Heart right ventricle (tissue), 16 donors: ENCODE measurements at regions not wholly inside any gene's neighbourhood (a gene's known extent, or its start where the extent isn't known, plus 50 kb on each side); places are given as distances from the start of the nearest gene placed in this dataset.

Experiments
- ATAC-seq, 8 donors: fragments of 200-7000 bp; cut with Tn5 transposase; one replicate each; pipeline ENCODE4 v1.9.1; 2020; ENCODE audit warnings: mild to moderate bottlenecking in 8 of 8, moderate library complexity in 8 of 8, moderate number of reproducible peaks in 1 of 8
- DNase-seq, 2 donors: peaks; one replicate each; pipeline ENCODE4 v3.0.0-alpha.2; 2020
- H3K27ac ChIP-seq, 10 donors: fragments of 200-600 bp; sonication (generic) in 2 of 10; one replicate each; pipeline versions ENCODE4 v1.5.0 to v1.8.0; 2020 to 2022; ENCODE audit warnings: mild to moderate bottlenecking in 3 of 10
- H3K27me3 ChIP-seq, 7 donors: fragments of 200-600 bp; one replicate each; pipeline ENCODE4 v1.8.0; 2021 to 2022; ENCODE audit warnings: mild to moderate bottlenecking in 2 of 7
- H3K36me3 ChIP-seq, 9 donors: fragments of 200-600 bp; sonication (generic) in 1 of 9; one replicate each; pipeline versions ENCODE4 v1.5.0 to v1.8.0; 2020 to 2022; ENCODE audit warnings: mild to moderate bottlenecking in 2 of 9
- H3K4me1 ChIP-seq, 9 donors: fragments of 200-600 bp; sonication (generic) in 1 of 9; one replicate each; pipeline versions ENCODE4 v1.5.0 to v1.8.0; 2020 to 2022; ENCODE audit warnings: mild to moderate bottlenecking in 4 of 9
- H3K4me3 ChIP-seq, 10 donors: fragments of 200-600 bp; sonication (generic) in 2 of 10; one replicate each; pipeline versions ENCODE4 v1.5.0 to v1.8.0; 2020 to 2022; ENCODE audit warnings: mild to moderate bottlenecking in 7 of 10, moderate library complexity in 2 of 10
- H3K9me3 ChIP-seq, 11 donors: fragments of 200-600 bp in 10 of 11; sonication (generic) in 2 of 11; one replicate each; pipeline versions ENCODE4 v1.5.0 to v1.8.0; 2013 to 2022; ENCODE audit warnings: mild to moderate bottlenecking in 2 of 11, control low read depth in 1 of 11, moderate library complexity in 1 of 11
- WGBS, 2 donors: extraction: QIAGEN DNeasy Blood & Tissue Kit; methylation state at CpG; one replicate each; pipeline ENCODE4 v1.1.7; 2013; ENCODE audit warnings: inconsistent platforms in 1 of 2; 5-methylcytosine and 5-hydroxymethylcytosine counted together
- intact Hi-C, 10 donors: fragments of 100-400 bp; cut with DNase I; formaldehyde crosslinking; loops; one replicate each; pipeline versions ENCODE4 v1.11.1 to v1.14.2; 2022
- TF ChIP-seq, protein P1 (sequence below), 9 donors: fragments of 200-600 bp; sonication (generic) in 2 of 9; IDR thresholded peaks; one replicate each; pipeline versions ENCODE4 v1.5.0 to v1.8.0; 2021 to 2022; ENCODE audit warnings: antibody characterized with exemption in 9 of 9, mild to moderate bottlenecking in 5 of 9, moderate library complexity in 1 of 9
- donor health status: Arrhythmogenic right ventricular cardiomyopathy.
- donor health status: ischemic (EF 13 %, LVEDD 7.1; RV severe dilation, severe dysfunction).
- donor health status: healthy with polysubstance abuse.
- donor health status: DM: no; HTN: yes; CAD: no.
- donor health status: DM: no; HTN: no; CAD: no.
- donor health status: ischemic (EF 25% LVEDD 6.9; RV normal size, moderate dysfunction).
- donor health status: ischemic (EF 25% LVEDD 5.7; RV mildly dilated, moderate dysfunction).
- donor health status: healthy.
- donor health status: DM: yes; HTN: yes; CAD: no.
- donor health status: Ischemic cardiomyopathy.
- donor health status: ischemic (EF 35%, LVEDD 5.7; RV mildly dilated, moderate dysfunction).
- donor health status: nonischemic (EF 11% LVEDD 7.7; RV severe dilation, severe dysfunction).
- donor health status: DM: yes; HTN: yes; CAD: no.
- donor health status: PGD.
- donor health status: ischemic (EF 29% LVEDD 5.4; RV normal size, mild dysfunction).
- donor health status: nonischemic (EF 23%, LVEDD 6.1; RV moderate dilation, normal function).

DNA sequence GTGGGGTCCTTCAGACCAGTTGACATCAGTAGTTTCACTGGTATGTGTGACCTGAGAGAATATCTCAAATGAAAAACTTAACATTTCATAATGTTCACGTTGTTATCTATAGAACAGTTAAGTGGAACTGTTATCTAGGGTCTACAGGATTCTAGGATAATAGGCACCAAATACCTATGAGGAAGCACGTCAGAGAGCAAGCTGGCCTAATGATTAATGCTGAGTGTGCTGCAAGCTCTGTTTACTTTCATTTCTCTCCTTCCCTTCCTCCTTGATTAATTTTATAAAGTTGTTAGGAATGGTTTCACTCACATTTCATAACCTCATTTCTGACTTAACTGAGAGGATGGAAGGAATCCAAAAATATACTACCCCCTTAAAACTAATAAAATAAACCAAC lies 362.5 kb upstream of the ZNF717 start:
- WGBS, 2 donors: 41 to 49% methylated on average over 2 of the region's 2 CpGs
- H3K4me3 ChIP-seq: no peak overlapping the region
- ATAC-seq (no peak), DNase-seq (no peak)
- H3K9me3 ChIP-seq: peaks cover 0 to 23% (median 6%) of the 10 kb centered on the region in 11 donors
- no peaks in the 10 kb centered on the region for H3K27me3 ChIP-seq
- no peak overlapping the region for H3K27ac ChIP-seq
- H3K4me1 ChIP-seq: no peaks in the 10 kb centered on the region
- intact Hi-C loops: no loop called here
- H3K36me3 ChIP-seq: no peaks in the 10 kb centered on the region
- TF ChIP-seq, protein P1, sequence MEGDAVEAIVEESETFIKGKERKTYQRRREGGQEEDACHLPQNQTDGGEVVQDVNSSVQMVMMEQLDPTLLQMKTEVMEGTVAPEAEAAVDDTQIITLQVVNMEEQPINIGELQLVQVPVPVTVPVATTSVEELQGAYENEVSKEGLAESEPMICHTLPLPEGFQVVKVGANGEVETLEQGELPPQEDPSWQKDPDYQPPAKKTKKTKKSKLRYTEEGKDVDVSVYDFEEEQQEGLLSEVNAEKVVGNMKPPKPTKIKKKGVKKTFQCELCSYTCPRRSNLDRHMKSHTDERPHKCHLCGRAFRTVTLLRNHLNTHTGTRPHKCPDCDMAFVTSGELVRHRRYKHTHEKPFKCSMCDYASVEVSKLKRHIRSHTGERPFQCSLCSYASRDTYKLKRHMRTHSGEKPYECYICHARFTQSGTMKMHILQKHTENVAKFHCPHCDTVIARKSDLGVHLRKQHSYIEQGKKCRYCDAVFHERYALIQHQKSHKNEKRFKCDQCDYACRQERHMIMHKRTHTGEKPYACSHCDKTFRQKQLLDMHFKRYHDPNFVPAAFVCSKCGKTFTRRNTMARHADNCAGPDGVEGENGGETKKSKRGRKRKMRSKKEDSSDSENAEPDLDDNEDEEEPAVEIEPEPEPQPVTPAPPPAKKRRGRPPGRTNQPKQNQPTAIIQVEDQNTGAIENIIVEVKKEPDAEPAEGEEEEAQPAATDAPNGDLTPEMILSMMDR (IDR thresholded peaks at IDR 0.05): no peak

DNA sequence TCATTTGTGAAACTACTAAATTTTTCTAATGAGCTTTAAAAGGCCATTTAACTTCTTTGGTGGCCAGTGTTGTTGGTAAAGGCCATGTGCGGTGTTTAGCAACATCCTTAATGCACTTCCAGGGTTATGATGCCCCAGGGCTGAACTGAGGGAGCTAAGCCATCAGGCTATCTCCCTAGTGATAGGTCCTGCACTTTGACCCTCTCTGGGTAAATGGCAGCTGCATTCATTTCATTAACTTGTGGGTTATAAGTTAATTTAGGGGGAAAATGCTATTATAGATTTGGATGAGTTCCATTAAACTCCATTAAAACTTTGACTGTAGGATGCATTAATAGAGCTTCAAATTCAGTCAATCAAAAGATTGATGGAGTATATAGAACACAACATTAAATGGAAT lies 366.7 kb upstream of the ZNF717 start:
- no peak for ATAC-seq
- H3K27me3 ChIP-seq: no peaks in the 10 kb centered on the region
- no peak overlapping the region for H3K4me3 ChIP-seq
- peaks cover 0 to 21% (median 6%) of the 10 kb centered on the region in 11 donors for H3K9me3 ChIP-seq
- WGBS, 2 donors: 87 to 88% methylated on average over 1 of the region's 1 CpG
- H3K27ac ChIP-seq: no peak overlapping the region
- intact Hi-C loops: no loop called here
- H3K36me3 ChIP-seq: no peaks in the 10 kb centered on the region
- TF ChIP-seq, protein P1 (IDR thresholded peaks at IDR 0.05): no peak
- no peaks in the 10 kb centered on the region for H3K4me1 ChIP-seq
- DNase-seq: no peak

DNA sequence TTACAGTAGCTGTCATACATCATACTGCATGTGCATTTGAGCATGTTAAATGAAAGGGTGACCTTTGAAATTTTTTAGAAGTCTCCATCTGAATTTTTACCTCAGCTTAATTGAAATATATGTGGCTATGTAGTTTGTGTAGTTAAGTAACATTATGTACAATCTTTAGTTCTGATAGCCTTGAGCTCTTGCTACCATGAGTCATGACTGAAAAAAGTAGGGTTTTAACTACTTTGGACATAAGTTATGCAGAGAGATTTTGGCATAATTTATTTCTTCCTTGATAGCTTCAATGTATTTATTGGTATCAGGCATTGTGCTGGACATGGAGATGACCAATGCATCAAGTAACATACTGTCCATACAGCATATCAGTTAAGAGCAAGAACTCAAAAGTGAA lies 376.5 kb upstream of the ZNF717 start:
- Histone ChIP-seq H3K27ac (no peak overlapping the region), H3K27me3 (no peaks in the 10 kb centered on the region), H3K4me1 (no peaks in the 10 kb centered on the region), H3K4me3 (no peak overlapping the region), H3K36me3 (no peaks in the 10 kb centered on the region), H3K9me3 (no peaks in the 10 kb centered on the region)
- no peak for ATAC-seq
- DNase-seq: no peak
- TF ChIP-seq, protein P1 (IDR thresholded peaks at IDR 0.05): no peak
- intact Hi-C loops: no loop called here

DNA sequence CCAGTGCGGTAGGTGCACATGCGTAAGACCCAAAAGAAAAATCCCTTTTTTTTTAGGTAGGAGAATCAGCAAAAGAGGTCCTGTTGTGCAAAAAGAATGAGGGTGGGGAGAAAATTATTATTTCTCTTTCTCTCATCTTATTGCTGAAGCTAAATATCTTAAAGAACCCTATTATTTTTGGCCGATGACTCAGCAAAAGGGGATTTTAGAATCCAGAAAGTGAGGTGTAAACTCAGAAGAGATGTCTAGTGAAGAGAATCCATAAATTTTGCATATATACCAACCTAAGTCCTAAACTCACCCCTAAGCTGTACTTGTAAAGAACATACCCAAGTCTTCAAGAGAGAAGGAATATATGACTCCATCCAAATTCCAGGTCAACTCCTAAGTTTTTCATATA lies 386.3 kb upstream of the ZNF717 start:
- TF ChIP-seq, protein P1 (IDR thresholded peaks at IDR 0.05): no peak
- H3K27me3 ChIP-seq: no peaks in the 10 kb centered on the region
- ATAC-seq (no peak), DNase-seq (no peak)
- WGBS, 2 donors: 81 to 95% methylated on average over 3 of the region's 3 CpGs
- H3K4me3 ChIP-seq: no peak overlapping the region
- H3K27ac ChIP-seq: no peak overlapping the region
- intact Hi-C loops: no loop called here
- H3K9me3 ChIP-seq: peaks cover 0 to 27% (median 0%) of the 10 kb centered on the region in 11 donors
- no peaks in the 10 kb centered on the region for H3K36me3 ChIP-seq
- H3K4me1 ChIP-seq: no peaks in the 10 kb centered on the region

DNA sequence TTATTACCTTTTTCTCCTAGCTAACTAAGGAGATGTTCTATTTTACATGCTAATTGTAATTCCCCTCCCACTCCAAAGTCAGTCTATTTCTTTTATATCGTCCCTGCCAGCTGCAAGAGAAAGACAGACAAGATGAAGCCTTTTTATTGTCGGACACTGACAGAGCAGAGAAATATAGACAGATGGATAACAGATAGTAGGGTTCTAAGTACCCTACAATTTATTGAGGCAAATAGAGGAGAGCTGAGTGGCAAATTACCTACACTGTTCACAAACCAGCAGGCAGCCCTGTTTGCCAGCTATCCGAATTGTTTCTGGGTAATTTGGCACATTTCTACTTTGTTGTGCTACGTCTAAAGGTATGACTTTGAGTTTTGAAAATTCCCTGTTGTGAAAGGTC lies 392.3 kb upstream of the ZNF717 start:
- 70 to 76% methylated on average over 4 of the region's 4 CpGs for WGBS, 2 donors
- peaks cover 0 to 24% (median 0%) of the 10 kb centered on the region in 11 donors for H3K9me3 ChIP-seq
- TF ChIP-seq, protein P1 (IDR thresholded peaks at IDR 0.05): no peak

More for the DNA sequence above, 392.3 kb upstream of the ZNF717 start:
- H3K27ac ChIP-seq: no peak overlapping the region
- ATAC-seq (no peak), DNase-seq (no peak)
- H3K4me1 ChIP-seq: no peaks in the 10 kb centered on the region
- intact Hi-C loops: no loop called here
- H3K36me3 ChIP-seq: no peaks in the 10 kb centered on the region
- H3K4me3 ChIP-seq: no peak overlapping the region
- no peaks in the 10 kb centered on the region for H3K27me3 ChIP-seq
